HCT116 (cell line): ENCODE measurements at regions not wholly inside any gene's neighbourhood (a gene's known extent, or its start where the extent isn't known, plus 50 kb on each side); places are given as distances from the start of the nearest gene placed in this dataset.

Source experiments
- ATAC-seq: fragments of 200-7000 bp; cut with Tn5 transposase; 2 replicates; pipeline ENCODE4 v1.9.1; 2020; ENCODE audit warnings: mild to moderate bottlenecking, moderate library complexity
- BruUV-seq: library from RNA; stranded (reverse); fragments of 400-500 nt; replicated peaks from 2 replicates; lab custom pipeline; 2021; lab: Mats Ljungman, UMichigan
- CTCF ChIA-PET: fragments of 300-600 bp; sonication (Branson Sonifier 250); formaldehyde crosslinking; loops from one replicate; lab custom pipeline; 2021; ENCODE audit warnings: antibody characterized with exemption; lab: Charles Lee
- POLR2A ChIA-PET: fragments of 300-600, 350-600 bp; sonication (Branson Sonifier 250); formaldehyde crosslinking; loops from one replicate; lab custom pipeline; 2021; ENCODE audit warnings: antibody characterized with exemption; lab: Charles Lee
- RAD21 ChIA-PET, 2 experiments: fragments of 300-600 bp; sonication (Branson Sonifier 250); formaldehyde crosslinking; loops; one replicate each; lab custom pipeline; 2023; ENCODE audit warnings: low total read pairs in 2 of 2; ENCODE audit not compliant: uncharacterized antibody in 2 of 2, unreplicated experiment in 2 of 2, low non-redundant PET in 1 of 2; lab: Charles Lee
- DNase-seq: peaks from one replicate; pipeline ENCODE4 v3.0.0-alpha.2; 2010; ENCODE audit warnings: low read depth, low spot score
- H2AFZ ChIP-seq: fragments of 200-600 bp; shearing (Covaris generic), sonication (generic); 2 replicates; pipeline ENCODE4 v1.6.1; 2017; ENCODE audit warnings: low read depth, mixed run types, mixed read lengths, antibody characterized with exemption, low read length; ENCODE audit not compliant: poor library complexity, severe bottlenecking
- H3K27ac ChIP-seq: 2 replicates; pipeline ENCODE4 v1.5.1; 2012; ENCODE audit warnings: low read depth, low read length
- H3K27me3 ChIP-seq: fragments of 200-600 bp; sonication (generic); 2 replicates; pipeline ENCODE4 v1.6.1; 2016; ENCODE audit warnings: mixed run types, low read length, mixed read lengths; ENCODE audit not compliant: insufficient read depth
- H3K36me3 ChIP-seq, 2 experiments: fragments of 200-500 bp in 1 of 2; fragments of 200-600 bp in 1 of 2; sonication (Bioruptor generic) in 1 of 2; sonication (generic) in 1 of 2; 2 replicates each; pipeline versions ENCODE4 v1.5.1 to v1.6.1; 2014 to 2016; ENCODE audit warnings: low read length in 2 of 2, inconsistent platforms in 1 of 2, mixed read lengths in 1 of 2, mixed run types in 1 of 2; ENCODE audit not compliant: insufficient read depth in 2 of 2, control insufficient read depth in 1 of 2
- H3K4me1 ChIP-seq, 2 experiments: fragments of 200-600 bp in 1 of 2; sonication (generic) in 1 of 2; 2 replicates each; pipeline versions ENCODE4 v1.5.1 to v1.6.1; 2012 to 2017; ENCODE audit warnings: low read length in 2 of 2, inconsistent platforms in 1 of 2, mild to moderate bottlenecking in 1 of 2, mixed read lengths in 1 of 2, mixed run types in 1 of 2, moderate library complexity in 1 of 2; ENCODE audit not compliant: insufficient read depth in 2 of 2, control insufficient read depth in 1 of 2
- H3K4me2 ChIP-seq: fragments of 200-600 bp; sonication (generic); 2 replicates; pipeline ENCODE4 v1.6.1; 2017; ENCODE audit warnings: mixed run types, low read length, mixed read lengths
- H3K4me3 ChIP-seq, 2 experiments: fragments of 200-600 bp in 1 of 2; sonication (generic) in 1 of 2; replicated peaks in 1 of 2; 2 replicates each; pipeline ENCODE4 v1.5.1; 2011 to 2016; ENCODE audit warnings: low read length in 2 of 2, control low read depth in 1 of 2, low read depth in 1 of 2, mild to moderate bottlenecking in 1 of 2, mixed read lengths in 1 of 2, mixed run types in 1 of 2
- H3K79me2 ChIP-seq: fragments of 200-600 bp; sonication (generic); 2 replicates; pipeline ENCODE4 v1.6.1; 2017; ENCODE audit warnings: mild to moderate bottlenecking, mixed run types, low read length, moderate library complexity, mixed read lengths; ENCODE audit not compliant: insufficient read depth
- H3K9ac ChIP-seq: fragments of 200-600 bp; sonication (generic); 2 replicates; pipeline ENCODE4 v1.6.1; 2016; ENCODE audit warnings: low read length, mixed read lengths
- H3K9me2 ChIP-seq: fragments of 200-600 bp; sonication (generic), shearing (Covaris generic); 2 replicates; pipeline ENCODE4 v1.6.1; 2017; ENCODE audit warnings: mixed run types, mild to moderate bottlenecking, moderate library complexity; ENCODE audit not compliant: insufficient read depth
- H3K9me3 ChIP-seq, 2 experiments: fragments of 200-500 bp in 1 of 2; fragments of 200-600 bp in 1 of 2; sonication (Bioruptor generic) in 1 of 2; sonication (generic) in 1 of 2; 2 replicates each; pipeline ENCODE4 v1.6.1; 2014 to 2017; ENCODE audit warnings: low read length in 2 of 2, mixed read lengths in 2 of 2, inconsistent platforms in 1 of 2, low read depth in 1 of 2, mild to moderate bottlenecking in 1 of 2, mixed run types in 1 of 2, moderate library complexity in 1 of 2; ENCODE audit not compliant: control insufficient read depth in 1 of 2, insufficient read depth in 1 of 2
- H4K20me1 ChIP-seq: fragments of 200-600 bp; sonication (generic), shearing (Covaris generic); 2 replicates; pipeline ENCODE4 v1.6.1; 2017; ENCODE audit warnings: mixed run types, mild to moderate bottlenecking, moderate library complexity; ENCODE audit not compliant: insufficient read depth
- ATF3 ChIP-seq: IDR thresholded peaks from 2 replicates; pipeline ENCODE4 v1.6.1; 2012
- CEBPB ChIP-seq: IDR thresholded peaks from 2 replicates; pipeline ENCODE4 v1.6.1; 2012; ENCODE audit warnings: low read depth
- EZH2 ChIP-seq: fragments of 200-600 bp; sonication (generic); IDR thresholded peaks from 2 replicates; pipeline ENCODE4 v1.6.1; 2017; ENCODE audit warnings: antibody characterized with exemption, mixed run types
- JUND ChIP-seq: IDR thresholded peaks from 2 replicates; pipeline ENCODE4 v1.6.1; 2012
- MAX ChIP-seq: IDR thresholded peaks from 2 replicates; pipeline ENCODE4 v1.6.1; 2012
- POLR2A ChIP-seq: IDR thresholded peaks from 2 replicates; pipeline ENCODE4 v1.7.0; 2011; ENCODE audit warnings: borderline replicate concordance; ENCODE audit not compliant: insufficient read depth, insufficient read length; ENCODE audit errors: extremely low read depth
- REST ChIP-seq: IDR thresholded peaks from 2 replicates; pipeline ENCODE4 v1.6.1; 2012; ENCODE audit warnings: low read depth
- SIN3A ChIP-seq: IDR thresholded peaks from 2 replicates; pipeline ENCODE4 v1.6.1; 2012; ENCODE audit warnings: low read depth
- SP1 ChIP-seq: IDR thresholded peaks from 2 replicates; pipeline ENCODE4 v1.6.1; 2012; ENCODE audit warnings: low read depth
- SRF ChIP-seq: IDR thresholded peaks from 2 replicates; pipeline ENCODE4 v1.6.1; 2012; ENCODE audit warnings: low read depth
- TCF7L2 ChIP-seq: IDR thresholded peaks from 2 replicates; pipeline ENCODE4 v1.7.0; 2011; ENCODE audit warnings: borderline replicate concordance, inconsistent platforms; ENCODE audit not compliant: insufficient read depth, insufficient read length; ENCODE audit errors: extremely low read depth
- ZNF274 ChIP-seq: fragments of 200-500 bp; sonication (Bioruptor generic); IDR thresholded peaks from 2 replicates; pipeline ENCODE4 v1.6.1; 2014; ENCODE audit warnings: mild to moderate bottlenecking, low read depth, low read length, inconsistent platforms
- intact Hi-C: fragments of 100-400 bp; cut with micrococcal nuclease; formaldehyde crosslinking; loops from 2 replicates; pipeline ENCODE4 v1.10.0; 2022

- CTCF ChIA-PET, result no interaction called here
- no peak overlapping the region for H2AFZ ChIP-seq
- H3K36me3 ChIP-seq, result no peaks in the 10 kb centered on the region
- H3K9ac ChIP-seq, result no peak overlapping the region
- intact Hi-C loops, result loop anchor here (10.0 kb wide), 1 partner anchor 340 kb away; no protein-coding TSS in a partner anchor
- H3K27ac ChIP-seq, result no peak overlapping the region
- TF ChIP-seq ATF3 (no peak), ZNF274 (no peak), SP1 (no peak), SIN3A (no peak), EZH2 (no peak), SRF (no peak), TCF7L2 (no peak), POLR2A (no peak), MAX (no peak), CEBPB (no peak), REST (no peak), JUND (no peak)
- ATAC-seq (no peak), DNase-seq (no peak)
- no peaks in the 10 kb centered on the region for H3K9me3 ChIP-seq
- no peaks in the 10 kb centered on the region for H3K27me3 ChIP-seq
- POLR2A ChIA-PET, result no interaction called here
- H3K4me1 ChIP-seq, result peaks cover 45 to 73% of the 10 kb centered on the region in 2 experiments
- BruUV-seq, result no TSS peak
- no peaks in the 10 kb centered on the region for H4K20me1 ChIP-seq
- RAD21 ChIA-PET, result no interaction called here
- H3K4me2 ChIP-seq, result no peak overlapping the region
- no peaks in the 10 kb centered on the region for H3K79me2 ChIP-seq
- H3K9me2 ChIP-seq, result no peaks in the 10 kb centered on the region
- H3K4me3 ChIP-seq, result no peak overlapping the region
These were observed 262.0 kb downstream of the FOXO1 start for GRCh38 chr13:40404407-40404806.
